OCI-LY7 (cell line): ENCODE measurements at regions not wholly inside any gene's neighbourhood (a gene's known extent, or its start where the extent isn't known, plus 50 kb on each side); places are given as distances from the start of the nearest gene placed in this dataset.

Source experiments
- BruUV-seq: library from RNA; stranded (reverse); fragments of 400-500 nt; replicated peaks from 2 replicates; lab custom pipeline; 2021; lab: Mats Ljungman, UMichigan
- CTCF ChIA-PET: fragments of 300-600 bp; sonication (Branson Sonifier 250); formaldehyde crosslinking; loops from one replicate; lab custom pipeline; 2022; ENCODE audit warnings: antibody characterized with exemption; ENCODE audit not compliant: unreplicated experiment; lab: Charles Lee
- POLR2A ChIA-PET: fragments of 300-600 bp; sonication (Branson Sonifier 250); formaldehyde crosslinking; loops from one replicate; lab custom pipeline; 2022; ENCODE audit warnings: antibody characterized with exemption; lab: Charles Lee
- DNase-seq: peaks from one replicate; pipeline ENCODE4 v3.0.0-alpha.2; 2015; ENCODE audit warnings: low spot score
- H2AFZ ChIP-seq: fragments of 200-600 bp; sonication (generic), shearing (Covaris generic); 2 replicates; pipeline ENCODE4 v1.6.1; 2014; ENCODE audit warnings: mild to moderate bottlenecking, antibody characterized with exemption, low read length, moderate library complexity
- H3K27ac ChIP-seq: fragments of 200-600 bp; sonication (generic); 2 replicates; pipeline ENCODE4 v1.5.1; 2014; ENCODE audit warnings: mixed run types, low read depth, mild to moderate bottlenecking, moderate library complexity, low read length, inconsistent platforms; ENCODE audit not compliant: poor library complexity, severe bottlenecking
- H3K36me3 ChIP-seq: fragments of 200-600 bp; sonication (generic); 2 replicates; pipeline ENCODE4 v1.6.1; 2014; ENCODE audit warnings: mild to moderate bottlenecking, antibody characterized with exemption, low read length, moderate library complexity, mixed read lengths; ENCODE audit not compliant: insufficient read depth
- H3K4me1 ChIP-seq: fragments of 200-600 bp; sonication (generic); 2 replicates; pipeline ENCODE4 v1.5.1; 2014; ENCODE audit warnings: mild to moderate bottlenecking, low read length; ENCODE audit not compliant: insufficient read depth, poor library complexity, severe bottlenecking
- H3K4me2 ChIP-seq: fragments of 200-600 bp; sonication (generic); 2 replicates; pipeline ENCODE4 v1.6.1; 2014; ENCODE audit warnings: mild to moderate bottlenecking, low read length
- H3K4me3 ChIP-seq: fragments of 200-600 bp; sonication (generic); 2 replicates; pipeline ENCODE4 v1.5.1; 2014; ENCODE audit warnings: mild to moderate bottlenecking, low read depth, low read length; ENCODE audit not compliant: poor library complexity, severe bottlenecking
- H3K79me2 ChIP-seq: fragments of 200-600 bp; sonication (generic); 2 replicates; pipeline ENCODE4 v1.6.1; 2016; ENCODE audit warnings: low read depth, mild to moderate bottlenecking, low read length, moderate library complexity, mixed read lengths; ENCODE audit not compliant: insufficient read depth
- H3K9me2 ChIP-seq: fragments of 200-600 bp; sonication (generic); 2 replicates; pipeline ENCODE4 v1.6.1; 2016; ENCODE audit warnings: mild to moderate bottlenecking, low read length, mixed read lengths; ENCODE audit not compliant: insufficient read depth
- H3K9me3 ChIP-seq: fragments of 200-600 bp; sonication (generic); 2 replicates; pipeline ENCODE4 v1.6.1; 2014; ENCODE audit warnings: mild to moderate bottlenecking, mixed run types, low read length, mixed read lengths
- H4K20me1 ChIP-seq: fragments of 200-600 bp; sonication (generic); 2 replicates; pipeline ENCODE4 v1.6.1; 2014; ENCODE audit warnings: mild to moderate bottlenecking, antibody characterized with exemption, low read length, moderate library complexity, mixed read lengths; ENCODE audit not compliant: insufficient read depth
- EZH2phosphoT487 ChIP-seq: fragments of 200-600 bp; sonication (generic); IDR thresholded peaks from 2 replicates; pipeline ENCODE4 v1.6.1; 2018; ENCODE audit warnings: low read depth, borderline replicate concordance, mild to moderate bottlenecking, mixed run types, antibody characterized with exemption, low read length, moderate library complexity, mixed read lengths
- intact Hi-C: fragments of 100-400 bp; cut with micrococcal nuclease; formaldehyde crosslinking; loops from one replicate; pipeline ENCODE4 v1.10.0; 2022; ENCODE audit not compliant: unreplicated experiment
- TF ChIP-seq, protein P1 (sequence below): fragments of 200-600 bp; sonication (generic); conservative IDR thresholded peaks from 2 replicates; pipeline ENCODE4 v1.5.1; 2014; ENCODE audit warnings: mild to moderate bottlenecking, antibody characterized with exemption, low read length, moderate library complexity, mixed read lengths

DNA sequence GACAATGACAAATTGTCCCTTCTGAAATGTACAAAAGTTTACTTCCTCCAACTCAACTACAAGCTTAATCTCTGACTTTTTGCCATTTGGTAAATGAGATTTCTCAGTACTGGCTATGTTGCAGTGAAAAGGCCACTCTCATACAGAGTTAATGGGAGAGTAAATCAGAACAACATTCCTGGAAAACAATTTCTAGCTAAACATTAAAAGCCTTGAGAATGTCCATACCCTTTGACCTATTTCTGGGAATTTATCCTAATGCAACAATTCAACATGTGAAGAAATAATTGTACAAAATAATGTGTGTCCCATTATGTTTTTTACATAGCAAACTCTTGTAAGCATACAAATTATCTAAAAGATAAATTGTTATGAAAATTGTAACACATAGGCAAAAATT, 56.3 kb upstream of the SPEF2 start:
- POLR2A ChIA-PET, result no interaction called here
- Histone ChIP-seq H3K79me2 (no peaks in the 10 kb centered on the region), H3K27ac (no peak overlapping the region), H3K4me3 (no peak overlapping the region), H2AFZ (no peak overlapping the region), H3K4me2 (no peak overlapping the region), H4K20me1 (no peaks in the 10 kb centered on the region), H3K9me3 (no peaks in the 10 kb centered on the region), H3K9me2 (no peaks in the 10 kb centered on the region), H3K4me1 (no peaks in the 10 kb centered on the region), H3K36me3 (no peaks in the 10 kb centered on the region)
- no peak for TF ChIP-seq EZH2phosphoT487
- TF ChIP-seq, protein P1, sequence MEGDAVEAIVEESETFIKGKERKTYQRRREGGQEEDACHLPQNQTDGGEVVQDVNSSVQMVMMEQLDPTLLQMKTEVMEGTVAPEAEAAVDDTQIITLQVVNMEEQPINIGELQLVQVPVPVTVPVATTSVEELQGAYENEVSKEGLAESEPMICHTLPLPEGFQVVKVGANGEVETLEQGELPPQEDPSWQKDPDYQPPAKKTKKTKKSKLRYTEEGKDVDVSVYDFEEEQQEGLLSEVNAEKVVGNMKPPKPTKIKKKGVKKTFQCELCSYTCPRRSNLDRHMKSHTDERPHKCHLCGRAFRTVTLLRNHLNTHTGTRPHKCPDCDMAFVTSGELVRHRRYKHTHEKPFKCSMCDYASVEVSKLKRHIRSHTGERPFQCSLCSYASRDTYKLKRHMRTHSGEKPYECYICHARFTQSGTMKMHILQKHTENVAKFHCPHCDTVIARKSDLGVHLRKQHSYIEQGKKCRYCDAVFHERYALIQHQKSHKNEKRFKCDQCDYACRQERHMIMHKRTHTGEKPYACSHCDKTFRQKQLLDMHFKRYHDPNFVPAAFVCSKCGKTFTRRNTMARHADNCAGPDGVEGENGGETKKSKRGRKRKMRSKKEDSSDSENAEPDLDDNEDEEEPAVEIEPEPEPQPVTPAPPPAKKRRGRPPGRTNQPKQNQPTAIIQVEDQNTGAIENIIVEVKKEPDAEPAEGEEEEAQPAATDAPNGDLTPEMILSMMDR, result no peak
- intact Hi-C loops, result no loop called here
- CTCF ChIA-PET, result no interaction called here
- no TSS peak for BruUV-seq
- no peak for DNase-seq

DNA sequence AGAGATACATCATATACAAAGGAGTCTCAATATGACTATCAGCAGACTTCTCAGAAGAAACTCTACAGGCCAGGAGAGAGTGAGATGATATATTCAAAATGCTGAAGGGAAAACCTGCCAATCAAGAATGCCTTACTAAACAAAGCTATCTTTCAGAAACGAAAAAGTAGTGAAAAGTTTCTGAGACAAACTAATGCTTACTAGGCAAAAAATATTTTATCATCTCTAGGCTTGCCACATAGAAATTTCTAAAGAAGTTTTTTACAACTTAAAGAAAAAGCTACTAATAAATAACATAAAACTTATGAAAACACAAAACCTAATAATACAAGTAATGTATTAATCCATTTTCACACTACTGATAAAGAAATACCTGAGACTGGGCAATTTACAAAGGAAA, 59.9 kb upstream of the SPEF2 start:
- no peaks in the 10 kb centered on the region for H4K20me1 ChIP-seq
- ChIA-PET CTCF (no interaction called here), POLR2A (interaction anchor here (0.5 to 0.7 kb wide), 2 partner anchors 66 to 848 kb away, joined by 3 read pairs; no protein-coding TSS in a partner anchor)
- no peaks in the 10 kb centered on the region for H3K79me2 ChIP-seq
- no peak overlapping the region for H3K4me2 ChIP-seq
- no peaks in the 10 kb centered on the region for H3K9me2 ChIP-seq
- H2AFZ ChIP-seq, result no peak overlapping the region
- no peak overlapping the region for H3K27ac ChIP-seq
- no TSS peak for BruUV-seq
- no peaks in the 10 kb centered on the region for H3K36me3 ChIP-seq
- no peak for DNase-seq
- TF ChIP-seq, protein P1, result no peak
- no peak for TF ChIP-seq EZH2phosphoT487
- H3K4me3 ChIP-seq, result no peak overlapping the region
- intact Hi-C loops, result no loop called here
- H3K4me1 ChIP-seq, result no peaks in the 10 kb centered on the region
- no peaks in the 10 kb centered on the region for H3K9me3 ChIP-seq

DNA sequence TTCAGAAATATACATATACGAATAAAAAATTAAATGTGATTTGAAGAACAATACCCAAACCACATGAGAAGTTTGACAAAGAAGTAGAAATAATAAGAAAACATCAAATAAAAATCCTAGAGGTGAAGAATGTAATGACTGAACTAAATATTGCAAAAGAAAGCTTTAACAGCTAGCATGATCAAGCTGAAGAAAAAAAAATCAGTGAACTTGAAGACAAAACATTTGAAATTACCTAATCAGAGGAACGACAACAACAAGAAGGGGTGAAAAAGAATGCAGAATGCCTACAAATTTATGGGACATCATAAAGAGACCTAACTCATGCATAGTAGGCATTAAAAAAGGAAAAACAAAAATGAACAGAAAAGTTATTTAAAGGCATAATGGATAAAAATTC, 60.5 kb upstream of the SPEF2 start:
- Histone ChIP-seq H4K20me1 (no peaks in the 10 kb centered on the region), H3K4me2 (no peak overlapping the region), H3K4me3 (no peak overlapping the region), H3K4me1 (no peaks in the 10 kb centered on the region), H3K79me2 (no peaks in the 10 kb centered on the region), H3K9me3 (no peaks in the 10 kb centered on the region), H3K27ac (no peak overlapping the region), H2AFZ (no peak overlapping the region), H3K9me2 (no peaks in the 10 kb centered on the region), H3K36me3 (no peaks in the 10 kb centered on the region)
- TF ChIP-seq, protein P1, result no peak
- TF ChIP-seq EZH2phosphoT487, result no peak
- CTCF ChIA-PET, result no interaction called here
- no TSS peak for BruUV-seq
- POLR2A ChIA-PET, result interaction anchor here (0.5 kb wide), 1 partner anchor 848 kb away, joined by 3 read pairs; no protein-coding TSS in a partner anchor
- intact Hi-C loops, result no loop called here
- DNase-seq, result no peak
